GM23338 (cell line): ENCODE measurements at regions not wholly inside any gene's neighbourhood (a gene's known extent, or its start where the extent isn't known, plus 50 kb on each side); places are given as distances from the start of the nearest gene placed in this dataset.

Source experiments
- ATAC-seq: fragments of 200-7000 bp; cut with Tn5 transposase; 3 replicates; pipeline ENCODE4 v1.9.1; 2020
- DNase-seq: peaks from one replicate; pipeline ENCODE4 v3.0.0-alpha.2; 2015; ENCODE audit warnings: low spot score
- H2AFZ ChIP-seq: fragments of 200-600 bp; sonication (generic); 2 replicates; pipeline ENCODE4 v1.8.0; 2016; ENCODE audit warnings: antibody characterized with exemption, mild to moderate bottlenecking, moderate library complexity
- H3F3A ChIP-seq: fragments of 200-600 bp; sonication (generic); replicated peaks from 2 replicates; pipeline ENCODE4 v1.8.0; 2017; ENCODE audit warnings: antibody characterized with exemption, mixed run types, low read depth
- H3K27ac ChIP-seq: fragments of 200-600 bp; sonication (generic); 2 replicates; pipeline ENCODE4 v1.6.1; 2016; ENCODE audit warnings: low read depth
- H3K27me3 ChIP-seq: fragments of 200-600 bp; sonication (generic); 2 replicates; pipeline ENCODE4 v1.8.0; 2016; ENCODE audit warnings: mild to moderate bottlenecking, mixed run types, moderate library complexity; ENCODE audit not compliant: insufficient read depth
- H3K36me3 ChIP-seq: fragments of 200-600 bp; sonication (generic); 2 replicates; pipeline ENCODE4 v1.8.0; 2016; ENCODE audit warnings: mild to moderate bottlenecking; ENCODE audit not compliant: insufficient read depth
- H3K4me1 ChIP-seq: fragments of 200-600 bp; sonication (generic); 2 replicates; pipeline ENCODE4 v1.8.0; 2016; ENCODE audit warnings: mild to moderate bottlenecking, moderate library complexity; ENCODE audit not compliant: insufficient read depth
- H3K4me2 ChIP-seq: fragments of 200-600 bp; sonication (generic); 2 replicates; pipeline ENCODE4 v1.7.1; 2017; ENCODE audit warnings: mixed run types
- H3K4me3 ChIP-seq: fragments of 200-600 bp; sonication (generic); 2 replicates; pipeline ENCODE4 v1.6.1; 2016; ENCODE audit warnings: mixed run types
- H3K79me2 ChIP-seq: fragments of 200-600 bp; sonication (generic); replicated peaks from 2 replicates; pipeline ENCODE4 v1.8.0; 2017; ENCODE audit warnings: mild to moderate bottlenecking; ENCODE audit not compliant: insufficient read depth
- H3K9me2 ChIP-seq: fragments of 200-600 bp; sonication (generic); 2 replicates; pipeline ENCODE4 v1.8.0; 2017; ENCODE audit not compliant: insufficient read depth
- H4K20me1 ChIP-seq: fragments of 200-600 bp; sonication (generic); replicated peaks from 2 replicates; pipeline ENCODE4 v1.8.0; 2017; ENCODE audit warnings: mild to moderate bottlenecking; ENCODE audit not compliant: insufficient read depth
- H3K27ac Mint-ChIP-seq: 2 replicates; pipeline ENCODE4 v1.8.0; 2020; ENCODE audit warnings: inconsistent platforms, mild to moderate bottlenecking, moderate library complexity, mixed read lengths
- H3K27me3 Mint-ChIP-seq: 3 replicates; pipeline ENCODE4 v1.8.0; 2022; ENCODE audit warnings: low read depth, mild to moderate bottlenecking, moderate library complexity, mixed read lengths, inconsistent platforms; ENCODE audit not compliant: insufficient read depth, poor library complexity
- H3K36me3 Mint-ChIP-seq: 3 replicates; pipeline ENCODE4 v1.8.0; 2021; ENCODE audit warnings: low read depth, mild to moderate bottlenecking, inconsistent platforms, moderate library complexity, mixed read lengths
- H3K4me1 Mint-ChIP-seq: 3 replicates; pipeline ENCODE4 v1.8.0; 2020; ENCODE audit warnings: mild to moderate bottlenecking, inconsistent platforms, mixed read lengths
- H3K4me3 Mint-ChIP-seq: 3 replicates; pipeline ENCODE4 v1.8.0; 2021; ENCODE audit warnings: moderate library complexity, mild to moderate bottlenecking, inconsistent platforms, mixed read lengths
- H3K9me3 Mint-ChIP-seq: 3 replicates; pipeline ENCODE4 v1.8.0; 2020; ENCODE audit warnings: moderate library complexity, mild to moderate bottlenecking, inconsistent platforms, mixed read lengths
- CREB1 ChIP-seq: fragments of 250-450 bp; sonication (Bioruptor Pico); IDR thresholded peaks from 2 replicates; pipeline ENCODE4 v1.5.0; 2020; ENCODE audit warnings: low read depth, mild to moderate bottlenecking, moderate library complexity
- EZH2 ChIP-seq: fragments of 200-600 bp; sonication (generic); IDR thresholded peaks from one replicate; pipeline ENCODE4 v1.8.0; 2017; ENCODE audit warnings: antibody characterized with exemption, mild to moderate bottlenecking, low read depth; ENCODE audit not compliant: unreplicated experiment
- EZH2phosphoT487 ChIP-seq: fragments of 200-600 bp; sonication (generic); IDR thresholded peaks from one replicate; pipeline ENCODE4 v1.8.1; 2018; ENCODE audit warnings: antibody characterized with exemption; ENCODE audit not compliant: unreplicated experiment
- JUNB ChIP-seq: IDR thresholded peaks from one replicate; pipeline ENCODE4 v1.6.1; 2016; ENCODE audit warnings: antibody characterized with exemption; ENCODE audit not compliant: unreplicated experiment
- NANOG ChIP-seq: IDR thresholded peaks from 2 replicates; pipeline ENCODE4 v1.6.1; 2016; ENCODE audit warnings: antibody characterized with exemption, borderline replicate concordance
- POLR2AphosphoS5 ChIP-seq: IDR thresholded peaks from 2 replicates; pipeline ENCODE4 v1.6.1; 2016; ENCODE audit warnings: antibody characterized with exemption, low read depth
- STAT1 ChIP-seq: IDR thresholded peaks from one replicate; pipeline ENCODE4 v1.6.1; 2016; ENCODE audit warnings: antibody characterized with exemption; ENCODE audit not compliant: unreplicated experiment
- ZNF114 ChIP-seq: fragments of 250-450 bp; sonication (Bioruptor Pico); IDR thresholded peaks from 2 replicates; pipeline ENCODE4 v1.5.0; 2020; ENCODE audit warnings: mild to moderate bottlenecking, moderate library complexity
- ZNF331 ChIP-seq: fragments of 250-450 bp; sonication (Bioruptor Pico); IDR thresholded peaks from 2 replicates; pipeline ENCODE4 v1.5.0; 2020; ENCODE audit warnings: low read depth, mild to moderate bottlenecking, moderate library complexity
- TF ChIP-seq, protein P1 (sequence below), 2 experiments: fragments of 200-600 bp in 1 of 2; sonication (generic) in 1 of 2; conservative IDR thresholded peaks; 2 replicates each; pipeline versions ENCODE4 v1.5.1 to v1.6.1; 2016 to 2017; ENCODE audit warnings: antibody characterized with exemption in 2 of 2, low read depth in 2 of 2, mild to moderate bottlenecking in 2 of 2, moderate library complexity in 1 of 2
- TF ChIP-seq, protein P2 (sequence below): IDR thresholded peaks from one replicate; pipeline ENCODE4 v1.6.1; 2018; ENCODE audit warnings: antibody characterized with exemption; ENCODE audit not compliant: unreplicated experiment
- TF ChIP-seq, protein P3 (sequence below): IDR thresholded peaks from 2 replicates; pipeline ENCODE4 v1.6.1; 2016; ENCODE audit warnings: antibody characterized with exemption
- TF ChIP-seq, protein P4 (sequence below): fragments of 250-450 bp; sonication (Bioruptor Pico); IDR thresholded peaks from 2 replicates; pipeline ENCODE4 v1.5.0; 2020; ENCODE audit warnings: mild to moderate bottlenecking, moderate library complexity

DNA sequence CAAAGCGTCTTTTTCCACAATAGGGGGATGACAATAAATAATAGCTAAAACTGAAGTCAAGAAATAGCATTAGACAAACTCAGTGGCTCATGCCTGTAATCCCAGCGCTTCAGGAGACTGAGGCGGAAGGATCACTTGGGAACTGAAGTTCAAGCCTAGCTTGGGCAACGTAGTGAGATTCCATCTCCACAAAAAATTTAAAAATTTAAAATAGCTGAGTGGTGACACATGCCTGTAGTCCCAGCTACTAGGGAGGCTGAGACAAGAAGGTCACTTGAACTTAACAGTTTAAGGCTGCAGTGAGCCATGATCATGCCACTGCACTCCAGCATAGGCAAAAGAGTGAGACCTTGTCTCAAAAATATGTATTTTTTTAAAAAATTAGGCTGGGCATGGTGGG is 107.9 kb downstream of the AKR1D1 start:
- Histone ChIP-seq H3K4me2 (no peak overlapping the region), H3K27me3 (no peaks in the 10 kb centered on the region), H2AFZ (no peak overlapping the region), H3K4me1 (peaks cover 10% of the 10 kb centered on the region), H3K36me3 (peaks cover 16% of the 10 kb centered on the region), H3K9me2 (peaks cover 4% of the 10 kb centered on the region), H3K79me2 (no peaks in the 10 kb centered on the region), H4K20me1 (no peaks in the 10 kb centered on the region), H3K27ac (no peak overlapping the region), H3F3A (no peaks in the 10 kb centered on the region), H3K4me3 (no peak overlapping the region)
- peaks cover 50% of the 10 kb centered on the region for H3K36me3 Mint-ChIP-seq
- no peak for TF ChIP-seq STAT1
- TF ChIP-seq, protein P1, sequence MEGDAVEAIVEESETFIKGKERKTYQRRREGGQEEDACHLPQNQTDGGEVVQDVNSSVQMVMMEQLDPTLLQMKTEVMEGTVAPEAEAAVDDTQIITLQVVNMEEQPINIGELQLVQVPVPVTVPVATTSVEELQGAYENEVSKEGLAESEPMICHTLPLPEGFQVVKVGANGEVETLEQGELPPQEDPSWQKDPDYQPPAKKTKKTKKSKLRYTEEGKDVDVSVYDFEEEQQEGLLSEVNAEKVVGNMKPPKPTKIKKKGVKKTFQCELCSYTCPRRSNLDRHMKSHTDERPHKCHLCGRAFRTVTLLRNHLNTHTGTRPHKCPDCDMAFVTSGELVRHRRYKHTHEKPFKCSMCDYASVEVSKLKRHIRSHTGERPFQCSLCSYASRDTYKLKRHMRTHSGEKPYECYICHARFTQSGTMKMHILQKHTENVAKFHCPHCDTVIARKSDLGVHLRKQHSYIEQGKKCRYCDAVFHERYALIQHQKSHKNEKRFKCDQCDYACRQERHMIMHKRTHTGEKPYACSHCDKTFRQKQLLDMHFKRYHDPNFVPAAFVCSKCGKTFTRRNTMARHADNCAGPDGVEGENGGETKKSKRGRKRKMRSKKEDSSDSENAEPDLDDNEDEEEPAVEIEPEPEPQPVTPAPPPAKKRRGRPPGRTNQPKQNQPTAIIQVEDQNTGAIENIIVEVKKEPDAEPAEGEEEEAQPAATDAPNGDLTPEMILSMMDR (conservative IDR thresholded peaks at IDR 0.05; ENCODE audit: low read depth in 2 of 2) = no peak
- TF ChIP-seq JUNB = no peak
- no peak for TF ChIP-seq ZNF331 (CRISPR knock-in tag)
- TF ChIP-seq POLR2AphosphoS5 = no peak
- TF ChIP-seq, protein P2, sequence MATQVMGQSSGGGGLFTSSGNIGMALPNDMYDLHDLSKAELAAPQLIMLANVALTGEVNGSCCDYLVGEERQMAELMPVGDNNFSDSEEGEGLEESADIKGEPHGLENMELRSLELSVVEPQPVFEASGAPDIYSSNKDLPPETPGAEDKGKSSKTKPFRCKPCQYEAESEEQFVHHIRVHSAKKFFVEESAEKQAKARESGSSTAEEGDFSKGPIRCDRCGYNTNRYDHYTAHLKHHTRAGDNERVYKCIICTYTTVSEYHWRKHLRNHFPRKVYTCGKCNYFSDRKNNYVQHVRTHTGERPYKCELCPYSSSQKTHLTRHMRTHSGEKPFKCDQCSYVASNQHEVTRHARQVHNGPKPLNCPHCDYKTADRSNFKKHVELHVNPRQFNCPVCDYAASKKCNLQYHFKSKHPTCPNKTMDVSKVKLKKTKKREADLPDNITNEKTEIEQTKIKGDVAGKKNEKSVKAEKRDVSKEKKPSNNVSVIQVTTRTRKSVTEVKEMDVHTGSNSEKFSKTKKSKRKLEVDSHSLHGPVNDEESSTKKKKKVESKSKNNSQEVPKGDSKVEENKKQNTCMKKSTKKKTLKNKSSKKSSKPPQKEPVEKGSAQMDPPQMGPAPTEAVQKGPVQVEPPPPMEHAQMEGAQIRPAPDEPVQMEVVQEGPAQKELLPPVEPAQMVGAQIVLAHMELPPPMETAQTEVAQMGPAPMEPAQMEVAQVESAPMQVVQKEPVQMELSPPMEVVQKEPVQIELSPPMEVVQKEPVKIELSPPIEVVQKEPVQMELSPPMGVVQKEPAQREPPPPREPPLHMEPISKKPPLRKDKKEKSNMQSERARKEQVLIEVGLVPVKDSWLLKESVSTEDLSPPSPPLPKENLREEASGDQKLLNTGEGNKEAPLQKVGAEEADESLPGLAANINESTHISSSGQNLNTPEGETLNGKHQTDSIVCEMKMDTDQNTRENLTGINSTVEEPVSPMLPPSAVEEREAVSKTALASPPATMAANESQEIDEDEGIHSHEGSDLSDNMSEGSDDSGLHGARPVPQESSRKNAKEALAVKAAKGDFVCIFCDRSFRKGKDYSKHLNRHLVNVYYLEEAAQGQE = no peak
- no peak for TF ChIP-seq EZH2phosphoT487
- TF ChIP-seq, protein P3, sequence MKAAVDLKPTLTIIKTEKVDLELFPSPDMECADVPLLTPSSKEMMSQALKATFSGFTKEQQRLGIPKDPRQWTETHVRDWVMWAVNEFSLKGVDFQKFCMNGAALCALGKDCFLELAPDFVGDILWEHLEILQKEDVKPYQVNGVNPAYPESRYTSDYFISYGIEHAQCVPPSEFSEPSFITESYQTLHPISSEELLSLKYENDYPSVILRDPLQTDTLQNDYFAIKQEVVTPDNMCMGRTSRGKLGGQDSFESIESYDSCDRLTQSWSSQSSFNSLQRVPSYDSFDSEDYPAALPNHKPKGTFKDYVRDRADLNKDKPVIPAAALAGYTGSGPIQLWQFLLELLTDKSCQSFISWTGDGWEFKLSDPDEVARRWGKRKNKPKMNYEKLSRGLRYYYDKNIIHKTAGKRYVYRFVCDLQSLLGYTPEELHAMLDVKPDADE = no peak
- no peak for TF ChIP-seq ZNF114 (CRISPR knock-in tag)
- TF ChIP-seq, protein P4, sequence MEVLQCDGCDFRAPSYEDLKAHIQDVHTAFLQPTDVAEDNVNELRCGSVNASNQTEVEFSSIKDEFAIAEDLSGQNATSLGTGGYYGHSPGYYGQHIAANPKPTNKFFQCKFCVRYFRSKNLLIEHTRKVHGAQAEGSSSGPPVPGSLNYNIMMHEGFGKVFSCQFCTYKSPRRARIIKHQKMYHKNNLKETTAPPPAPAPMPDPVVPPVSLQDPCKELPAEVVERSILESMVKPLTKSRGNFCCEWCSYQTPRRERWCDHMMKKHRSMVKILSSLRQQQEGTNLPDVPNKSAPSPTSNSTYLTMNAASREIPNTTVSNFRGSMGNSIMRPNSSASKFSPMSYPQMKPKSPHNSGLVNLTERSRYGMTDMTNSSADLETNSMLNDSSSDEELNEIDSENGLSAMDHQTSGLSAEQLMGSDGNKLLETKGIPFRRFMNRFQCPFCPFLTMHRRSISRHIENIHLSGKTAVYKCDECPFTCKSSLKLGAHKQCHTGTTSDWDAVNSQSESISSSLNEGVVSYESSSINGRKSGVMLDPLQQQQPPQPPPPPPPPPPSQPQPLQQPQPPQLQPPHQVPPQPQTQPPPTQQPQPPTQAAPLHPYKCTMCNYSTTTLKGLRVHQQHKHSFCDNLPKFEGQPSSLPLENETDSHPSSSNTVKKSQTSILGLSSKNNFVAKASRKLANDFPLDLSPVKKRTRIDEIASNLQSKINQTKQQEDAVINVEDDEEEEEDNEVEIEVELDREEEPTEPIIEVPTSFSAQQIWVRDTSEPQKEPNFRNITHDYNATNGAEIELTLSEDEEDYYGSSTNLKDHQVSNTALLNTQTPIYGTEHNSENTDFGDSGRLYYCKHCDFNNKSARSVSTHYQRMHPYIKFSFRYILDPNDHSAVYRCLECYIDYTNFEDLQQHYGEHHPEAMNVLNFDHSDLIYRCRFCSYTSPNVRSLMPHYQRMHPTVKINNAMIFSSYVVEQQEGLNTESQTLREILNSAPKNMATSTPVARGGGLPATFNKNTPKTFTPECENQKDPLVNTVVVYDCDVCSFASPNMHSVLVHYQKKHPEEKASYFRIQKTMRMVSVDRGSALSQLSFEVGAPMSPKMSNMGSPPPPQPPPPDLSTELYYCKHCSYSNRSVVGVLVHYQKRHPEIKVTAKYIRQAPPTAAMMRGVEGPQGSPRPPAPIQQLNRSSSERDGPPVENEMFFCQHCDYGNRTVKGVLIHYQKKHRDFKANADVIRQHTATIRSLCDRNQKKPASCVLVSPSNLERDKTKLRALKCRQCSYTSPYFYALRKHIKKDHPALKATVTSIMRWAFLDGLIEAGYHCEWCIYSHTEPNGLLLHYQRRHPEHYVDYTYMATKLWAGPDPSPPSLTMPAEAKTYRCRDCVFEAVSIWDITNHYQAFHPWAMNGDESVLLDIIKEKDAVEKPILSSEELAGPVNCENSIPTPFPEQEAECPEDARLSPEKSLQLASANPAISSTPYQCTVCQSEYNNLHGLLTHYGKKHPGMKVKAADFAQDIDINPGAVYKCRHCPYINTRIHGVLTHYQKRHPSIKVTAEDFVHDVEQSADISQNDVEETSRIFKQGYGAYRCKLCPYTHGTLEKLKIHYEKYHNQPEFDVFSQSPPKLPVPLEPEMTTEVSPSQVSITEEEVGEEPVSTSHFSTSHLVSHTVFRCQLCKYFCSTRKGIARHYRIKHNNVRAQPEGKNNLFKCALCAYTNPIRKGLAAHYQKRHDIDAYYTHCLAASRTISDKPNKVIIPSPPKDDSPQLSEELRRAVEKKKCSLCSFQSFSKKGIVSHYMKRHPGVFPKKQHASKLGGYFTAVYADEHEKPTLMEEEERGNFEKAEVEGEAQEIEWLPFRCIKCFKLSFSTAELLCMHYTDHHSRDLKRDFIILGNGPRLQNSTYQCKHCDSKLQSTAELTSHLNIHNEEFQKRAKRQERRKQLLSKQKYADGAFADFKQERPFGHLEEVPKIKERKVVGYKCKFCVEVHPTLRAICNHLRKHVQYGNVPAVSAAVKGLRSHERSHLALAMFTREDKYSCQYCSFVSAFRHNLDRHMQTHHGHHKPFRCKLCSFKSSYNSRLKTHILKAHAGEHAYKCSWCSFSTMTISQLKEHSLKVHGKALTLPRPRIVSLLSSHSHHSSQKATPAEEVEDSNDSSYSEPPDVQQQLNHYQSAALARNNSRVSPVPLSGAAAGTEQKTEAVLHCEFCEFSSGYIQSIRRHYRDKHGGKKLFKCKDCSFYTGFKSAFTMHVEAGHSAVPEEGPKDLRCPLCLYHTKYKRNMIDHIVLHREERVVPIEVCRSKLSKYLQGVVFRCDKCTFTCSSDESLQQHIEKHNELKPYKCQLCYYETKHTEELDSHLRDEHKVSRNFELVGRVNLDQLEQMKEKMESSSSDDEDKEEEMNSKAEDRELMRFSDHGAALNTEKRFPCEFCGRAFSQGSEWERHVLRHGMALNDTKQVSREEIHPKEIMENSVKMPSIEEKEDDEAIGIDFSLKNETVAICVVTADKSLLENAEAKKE (CRISPR knock-in tag) = no peak
- no peak for TF ChIP-seq NANOG
- no peak for TF ChIP-seq CREB1
- TF ChIP-seq EZH2 = no peak
- peaks cover 4% of the 10 kb centered on the region for H3K27me3 Mint-ChIP-seq
- ATAC-seq = no peak
- H3K4me1 Mint-ChIP-seq = peaks cover 8% of the 10 kb centered on the region
- H3K9me3 Mint-ChIP-seq = peaks cover 40% of the 10 kb centered on the region
- no peak for DNase-seq
- no peak overlapping the region for H3K27ac Mint-ChIP-seq
- no peak overlapping the region for H3K4me3 Mint-ChIP-seq
